GM18868 (cell line): ENCODE measurements at regions not wholly inside any gene's neighbourhood (a gene's known extent, or its start where the extent isn't known, plus 50 kb on each side); places are given as distances from the start of the nearest gene placed in this dataset.

ENCODE experiments used
- ATAC-seq: cut with Tn5 transposase; IDR thresholded peaks from one replicate; pipeline ENCODE4 v1.9.1; 2021; ENCODE audit warnings: mild to moderate bottlenecking, moderate library complexity; ENCODE audit not compliant: unreplicated experiment

GRCh38 chr7:19871102-19871501 is 97.7 kb upstream of the TMEM196 start:
- no peak for ATAC-seq

- ATAC-seq: no peak
Measured at GRCh38 chr7:19869979-19870378, 96.6 kb upstream of the TMEM196 start.

GRCh38 chr7:19853261-19853832 is 79.9 kb upstream of the TMEM196 start:
- ATAC-seq: no peak

- ATAC-seq: no peak
Measured at GRCh38 chr7:19852192-19852591, 78.8 kb upstream of the TMEM196 start.

GRCh38 chr7:19851504-19851903 is 78.1 kb upstream of the TMEM196 start:
- ATAC-seq: no peak

GRCh38 chr7:19834566-19834965 is 61.1 kb upstream of the TMEM196 start:
- no peak for ATAC-seq

GRCh38 chr7:19830604-19831003 is 57.2 kb upstream of the TMEM196 start:
- ATAC-seq: no peak
